Activated B cell treated with CpG ODN at 0.5 μM for 24 hours (primary cell): ENCODE measurements at regions not wholly inside any gene's neighbourhood (a gene's known extent, or its start where the extent isn't known, plus 50 kb on each side); places are given as distances from the start of the nearest gene placed in this dataset.

Experiments used
- ATAC-seq: fragments of 200-7000 bp; cut with Tn5 transposase; one replicate; pipeline ENCODE4 v1.10.0; 2021; ENCODE audit warnings: low read depth, mild to moderate bottlenecking, moderate library complexity
- CTCF ChIA-PET: fragments of 350-600 bp; sonication (Branson Sonifier 250); formaldehyde crosslinking; loops from one replicate; lab custom pipeline; 2021; ENCODE audit warnings: antibody characterized with exemption; lab: Charles Lee
- POLR2A ChIA-PET: fragments of 350-600 bp; sonication (Branson Sonifier 250); formaldehyde crosslinking; loops from one replicate; lab custom pipeline; 2021; ENCODE audit warnings: antibody characterized with exemption; lab: Charles Lee
- DNase-seq: peaks from one replicate; pipeline ENCODE4 v3.0.0; 2022
- H3K27ac Mint-ChIP-seq: one replicate; pipeline ENCODE4 v1.8.0; 2020; ENCODE audit warnings: mixed read lengths
- H3K27me3 Mint-ChIP-seq: one replicate; pipeline ENCODE4 v1.8.0; 2021; ENCODE audit warnings: mixed read lengths
- H3K36me3 Mint-ChIP-seq: one replicate; pipeline ENCODE4 v1.8.0; 2021; ENCODE audit warnings: low read depth, mixed read lengths
- H3K4me1 Mint-ChIP-seq: one replicate; pipeline ENCODE4 v1.8.0; 2021; ENCODE audit warnings: mixed read lengths
- H3K4me3 Mint-ChIP-seq: one replicate; pipeline ENCODE4 v1.8.0; 2020; ENCODE audit warnings: mild to moderate bottlenecking, mixed read lengths
- H3K9me3 Mint-ChIP-seq: one replicate; pipeline ENCODE4 v1.8.0; 2020; ENCODE audit warnings: mixed read lengths
- CTCF ChIP-seq: fragments of 200-600 bp; IDR thresholded peaks from one replicate; pipeline ENCODE4 v1.8.0; 2022; ENCODE audit warnings: antibody characterized with exemption, mild to moderate bottlenecking
- intact Hi-C: fragments of 100-400 bp; cut with micrococcal nuclease; formaldehyde crosslinking; loops from one replicate; pipeline ENCODE4 v1.15.1; 2024

GRCh38 chrX:25600776-25601175 lies 537.4 kb upstream of the MAGEB18 start:
- intact Hi-C loops, result no loop called here
- no peaks in the 10 kb centered on the region for H3K27me3 Mint-ChIP-seq
- H3K4me1 Mint-ChIP-seq, result no peaks in the 10 kb centered on the region
- ATAC-seq (no peak), DNase-seq (no peak)
- no peak overlapping the region for H3K4me3 Mint-ChIP-seq
- no peak overlapping the region for H3K27ac Mint-ChIP-seq
- peaks cover 6% of the 10 kb centered on the region for H3K9me3 Mint-ChIP-seq
- POLR2A ChIA-PET, result no interaction called here
- CTCF ChIA-PET, result no interaction called here
- H3K36me3 Mint-ChIP-seq, result no peaks in the 10 kb centered on the region
- TF ChIP-seq CTCF, result no peak

GRCh38 chrX:25601323-25601722 lies 536.8 kb upstream of the MAGEB18 start:
- no peak for TF ChIP-seq CTCF
- no peak overlapping the region for H3K27ac Mint-ChIP-seq
- no peaks in the 10 kb centered on the region for H3K4me1 Mint-ChIP-seq
- H3K36me3 Mint-ChIP-seq, result no peaks in the 10 kb centered on the region
- H3K4me3 Mint-ChIP-seq, result no peak overlapping the region
- POLR2A ChIA-PET, result no interaction called here
- CTCF ChIA-PET, result no interaction called here
- H3K9me3 Mint-ChIP-seq, result peaks cover 6% of the 10 kb centered on the region
- ATAC-seq, result no peak
- no peak for DNase-seq
- H3K27me3 Mint-ChIP-seq, result no peaks in the 10 kb centered on the region
- intact Hi-C loops, result no loop called here

- Mint-ChIP-seq H3K4me3 (no peak overlapping the region), H3K4me1 (no peaks in the 10 kb centered on the region), H3K27ac (no peak overlapping the region), H3K9me3 (no peaks in the 10 kb centered on the region), H3K27me3 (no peaks in the 10 kb centered on the region), H3K36me3 (no peaks in the 10 kb centered on the region)
- no peak for ATAC-seq
- no peak for TF ChIP-seq CTCF
- intact Hi-C loops, result no loop called here
- DNase-seq, result no peak
- ChIA-PET CTCF (no interaction called here), POLR2A (no interaction called here)
Observed at GRCh38 chrX:25618248-25618647, 519.9 kb upstream of the MAGEB18 start.

GRCh38 chrX:25640276-25640675 lies 497.9 kb upstream of the MAGEB18 start:
- H3K36me3 Mint-ChIP-seq, result no peaks in the 10 kb centered on the region
- no peak for TF ChIP-seq CTCF
- ATAC-seq (no peak), DNase-seq (no peak)
- intact Hi-C loops, result no loop called here
- ChIA-PET CTCF (no interaction called here), POLR2A (no interaction called here)
- H3K4me1 Mint-ChIP-seq, result no peaks in the 10 kb centered on the region
- H3K4me3 Mint-ChIP-seq, result no peak overlapping the region
- no peaks in the 10 kb centered on the region for H3K27me3 Mint-ChIP-seq
- H3K27ac Mint-ChIP-seq, result no peak overlapping the region
- H3K9me3 Mint-ChIP-seq, result peaks cover 2% of the 10 kb centered on the region

DNA sequence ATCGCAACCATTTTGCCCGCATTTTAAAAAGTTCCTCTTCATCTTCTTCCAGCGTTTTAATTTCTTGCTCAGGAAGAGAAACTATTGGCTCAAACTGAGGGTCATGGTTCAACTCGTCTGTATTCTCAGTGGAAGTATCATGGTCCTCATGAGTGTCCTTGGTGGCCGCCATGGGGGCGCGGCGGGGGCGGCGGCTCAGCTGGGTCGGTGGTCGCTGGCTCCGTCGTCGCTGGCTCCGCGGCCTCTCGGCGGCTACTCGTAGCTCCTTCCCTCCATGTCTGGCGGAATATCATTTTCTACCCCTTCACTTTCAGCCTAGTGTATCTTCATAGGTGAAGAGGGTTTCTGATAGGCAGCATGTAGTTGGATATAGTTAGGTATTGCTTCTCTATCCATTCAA lies 492.0 kb upstream of the MAGEB18 start:
- no peak for TF ChIP-seq CTCF

More for the DNA sequence above, 492.0 kb upstream of the MAGEB18 start:
- ChIA-PET POLR2A (no interaction called here), CTCF (no interaction called here)
- H3K9me3 Mint-ChIP-seq, result peaks cover 5% of the 10 kb centered on the region
- no peaks in the 10 kb centered on the region for H3K27me3 Mint-ChIP-seq
- H3K4me1 Mint-ChIP-seq, result no peaks in the 10 kb centered on the region
- H3K27ac Mint-ChIP-seq, result no peak overlapping the region
- no peak for DNase-seq
- H3K36me3 Mint-ChIP-seq, result no peaks in the 10 kb centered on the region
- intact Hi-C loops, result no loop called here
- ATAC-seq, result no peak
- no peak overlapping the region for H3K4me3 Mint-ChIP-seq
